ENCODE measurements at regions not wholly inside any gene's neighbourhood (a gene's known extent, or its start where the extent isn't known, plus 50 kb on each side); places are given as distances from the start of the nearest gene placed in this dataset.

- DNase-seq (ENCODE audit: low read depth in 3 of 3, low spot score in 1 of 3): no peak
Observed at GRCh38 chr5:108649646-108650045, 98.1 kb upstream of the FER start.

DNA sequence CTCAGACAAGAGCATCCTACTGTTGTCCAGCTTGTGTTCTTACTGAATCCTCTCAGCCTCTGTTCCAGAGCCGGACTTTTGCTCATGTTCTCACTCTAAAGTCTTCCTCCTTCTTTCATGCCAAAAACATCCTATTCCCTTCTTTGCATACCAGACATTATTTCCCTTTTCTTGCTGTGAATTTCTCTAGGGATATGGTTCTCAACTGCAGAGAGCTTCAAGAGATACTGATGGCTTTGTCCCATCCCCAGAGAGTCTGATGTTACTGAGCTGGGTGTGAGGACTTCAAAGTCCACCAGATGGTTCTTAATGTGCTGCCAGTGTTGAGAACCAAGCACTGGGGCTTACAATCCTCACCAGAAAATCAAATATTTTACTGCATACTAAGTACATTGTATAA, 98.6 kb upstream of the FER start:
- DNase-seq (ENCODE audit: low read depth in 3 of 3, low spot score in 1 of 3): no peak

DNA sequence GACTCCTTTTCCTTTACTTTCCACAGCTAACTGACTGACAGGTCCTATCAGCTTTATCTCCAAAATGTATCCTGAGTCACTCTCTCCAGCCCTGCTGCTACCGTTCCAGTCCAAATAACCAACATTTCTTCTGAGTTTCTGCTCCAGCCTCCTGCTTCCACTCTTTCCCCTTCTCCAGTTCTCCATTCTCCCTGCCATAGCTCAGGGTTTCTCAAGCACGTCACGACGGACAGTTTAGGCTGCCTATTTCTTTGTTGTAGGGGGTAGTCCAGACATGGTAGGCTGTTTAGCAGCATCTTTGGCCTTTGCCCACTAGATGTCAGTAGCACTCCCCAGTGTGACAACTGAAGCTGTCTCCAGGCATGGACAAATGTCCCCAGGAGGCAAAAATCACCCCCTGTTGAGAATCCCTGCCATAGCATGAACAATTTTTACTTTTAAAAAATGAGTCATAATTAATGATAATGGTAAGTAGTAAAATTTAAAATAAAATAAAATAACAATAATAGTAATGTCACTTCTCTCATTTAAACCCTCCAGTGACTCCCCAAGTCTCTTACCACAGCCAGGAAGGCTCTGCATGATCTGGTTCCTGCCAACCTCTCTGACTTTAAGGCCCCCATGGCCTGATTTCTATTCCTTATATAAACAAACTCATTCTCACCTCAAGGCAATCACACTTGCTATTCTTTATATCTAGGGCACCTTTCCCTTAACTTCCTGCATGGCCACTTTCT, 105.4 kb upstream of the FER start:
- peak in 2 of 3 donors; percentile 3 to 4 for DNase-seq (ENCODE audit: low read depth in 3 of 3, low spot score in 1 of 3)

- no peak for DNase-seq (ENCODE audit: low read depth in 3 of 3, low spot score in 1 of 3)
Observed at GRCh38 chr5:108641596-108641995, 106.1 kb upstream of the FER start.

- DNase-seq (ENCODE audit: low read depth in 3 of 3, low spot score in 1 of 3): no peak
Observed at GRCh38 chr5:108639366-108639765, 108.3 kb upstream of the FER start.

DNA sequence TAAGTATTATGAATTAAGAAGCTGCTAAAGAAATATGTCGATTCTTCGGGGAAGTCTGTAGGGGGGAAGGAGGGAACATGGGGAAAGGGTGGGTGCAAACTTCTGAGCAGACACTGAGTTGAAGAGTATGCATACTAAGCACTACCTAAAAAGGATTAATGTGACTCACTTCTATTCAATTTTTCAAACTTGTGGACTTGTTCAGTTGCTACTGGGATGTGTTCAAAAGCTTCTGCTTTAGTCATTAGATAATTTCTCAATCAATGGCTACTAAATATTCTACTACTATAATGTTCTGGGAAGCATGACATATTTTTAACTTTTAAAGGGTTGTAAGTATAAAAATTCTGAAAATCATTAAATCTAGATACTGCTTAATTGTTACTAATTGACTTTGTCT, 109.7 kb upstream of the FER start:
- DNase-seq (ENCODE audit: low read depth in 3 of 3, low spot score in 1 of 3): no peak

DNA sequence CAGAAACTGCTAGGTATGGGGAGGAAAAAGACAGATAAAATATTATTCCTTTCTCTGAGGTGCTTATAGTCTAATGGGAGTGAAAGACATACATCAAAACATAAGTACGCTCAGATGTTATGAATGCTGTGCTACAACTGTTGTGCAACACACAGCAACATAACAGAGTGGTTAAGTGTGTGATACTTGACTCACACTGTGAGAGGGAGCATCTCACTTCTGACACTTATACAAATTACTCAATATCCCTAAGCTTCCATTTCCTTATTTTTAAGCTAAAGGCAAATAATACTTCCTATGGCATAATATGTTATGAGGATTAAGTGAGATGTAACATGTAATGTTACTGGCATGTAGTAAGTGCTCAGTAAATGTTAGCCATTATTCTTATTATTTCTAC, 110.6 kb upstream of the FER start:
- DNase-seq (ENCODE audit: low read depth in 3 of 3, low spot score in 1 of 3): no peak

DNA sequence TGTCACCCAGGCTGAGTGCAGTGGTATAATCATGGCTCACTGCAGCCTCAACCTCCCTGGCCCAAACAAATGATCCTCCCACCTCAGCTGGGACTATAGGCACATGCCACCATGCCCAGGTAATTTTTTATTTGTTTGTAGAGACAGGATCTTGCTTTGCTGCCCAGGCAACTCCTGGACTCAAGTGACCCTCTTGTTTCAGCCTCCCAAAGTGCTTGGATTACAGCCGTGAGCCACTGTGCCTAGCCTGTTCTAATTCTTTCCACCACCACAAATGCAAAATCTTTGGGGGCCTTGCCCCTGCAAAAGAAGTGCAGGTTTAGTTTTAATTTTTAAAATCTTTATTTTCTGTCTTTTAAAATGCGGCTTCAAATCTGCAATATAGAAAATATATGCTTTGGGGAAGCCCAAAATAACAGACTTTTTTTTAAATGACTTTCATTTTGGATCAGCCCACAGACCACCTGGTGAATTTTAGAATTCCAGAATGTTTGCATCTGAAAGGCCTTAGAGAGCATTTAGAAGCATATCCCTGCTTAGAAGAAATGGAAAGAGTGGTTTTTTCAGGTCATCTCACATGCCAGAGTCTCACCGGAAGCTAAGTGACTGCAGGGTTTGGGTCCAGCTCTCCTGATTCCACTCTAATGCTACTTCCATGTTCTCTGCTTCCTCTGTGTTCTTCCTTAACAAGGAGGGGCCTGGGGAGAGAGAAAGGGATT, 111.4 kb upstream of the FER start:
- no peak for DNase-seq (ENCODE audit: low read depth in 3 of 3, low spot score in 1 of 3)

DNA sequence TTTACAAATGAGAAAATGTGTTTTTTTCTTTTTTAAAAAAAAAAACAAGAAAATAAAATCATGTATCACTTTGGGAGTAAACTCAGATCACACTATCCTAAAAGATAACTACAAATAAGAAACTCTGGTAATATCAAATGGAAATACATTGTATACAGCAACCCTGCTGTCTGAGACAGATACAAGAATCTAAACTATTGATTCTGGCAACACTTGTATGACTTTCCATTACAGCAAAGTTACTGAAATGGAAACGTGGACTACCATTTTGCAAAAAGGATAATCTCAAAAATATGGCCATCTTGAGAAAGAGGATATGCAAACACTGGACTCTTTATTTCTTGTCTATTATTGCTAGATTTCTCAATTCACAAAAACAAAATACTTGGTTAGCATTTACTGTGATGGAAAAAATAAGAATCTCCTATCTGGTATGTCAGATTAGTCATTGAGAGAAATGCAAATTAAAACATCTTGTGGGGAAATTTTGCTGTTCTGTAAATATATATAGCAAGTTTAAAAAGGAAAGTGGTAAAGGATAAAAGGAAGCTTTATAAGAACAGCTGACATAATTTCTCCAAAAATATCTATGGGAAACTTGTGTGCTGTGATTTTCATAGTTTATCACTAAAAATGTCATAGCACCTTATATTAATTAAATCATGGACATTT, 112.9 kb upstream of the FER start:
- no peak for DNase-seq (ENCODE audit: low read depth in 3 of 3, low spot score in 1 of 3)

DNA sequence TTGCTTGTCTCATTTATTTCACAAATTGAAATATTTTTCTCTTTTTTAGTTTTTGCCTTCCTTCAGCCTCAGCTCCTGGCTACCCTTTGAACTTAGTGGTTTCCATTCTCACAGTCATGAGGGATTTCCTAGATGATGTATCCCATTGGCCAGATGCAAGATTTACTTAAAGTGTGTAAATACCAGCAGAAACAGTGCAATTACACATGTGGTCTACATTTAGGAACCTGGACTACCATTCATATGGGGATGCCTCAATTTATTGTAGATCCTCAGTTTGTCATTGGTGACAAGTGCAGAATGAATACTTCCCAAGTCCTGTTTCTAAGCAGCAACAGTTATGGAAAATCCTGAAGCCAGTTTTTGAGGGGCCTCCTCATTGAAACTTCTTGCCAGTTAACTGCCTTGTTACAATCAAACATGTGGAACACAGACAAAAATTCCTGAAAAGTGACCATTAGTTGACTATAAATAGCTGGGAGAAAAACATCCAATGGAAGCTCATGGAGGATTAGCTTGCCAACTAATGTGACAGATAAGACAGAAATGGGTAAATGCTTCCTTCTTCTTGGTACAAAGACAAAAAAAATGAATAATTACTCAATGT, 113.6 kb upstream of the FER start:
- no peak for DNase-seq (ENCODE audit: low read depth in 3 of 3, low spot score in 1 of 3)

- DNase-seq (ENCODE audit: low read depth in 3 of 3, low spot score in 1 of 3): no peak
Observed at GRCh38 chr5:108629779-108630528, 117.7 kb upstream of the FER start.

- no peak for DNase-seq (ENCODE audit: low read depth in 3 of 3, low spot score in 1 of 3)
Observed at GRCh38 chr5:108625654-108626053, 122.0 kb upstream of the FER start.

GRCh38 chr5:108623826-108624225, 123.9 kb upstream of the FER start:
- no peak for DNase-seq (ENCODE audit: low read depth in 3 of 3, low spot score in 1 of 3)

DNA sequence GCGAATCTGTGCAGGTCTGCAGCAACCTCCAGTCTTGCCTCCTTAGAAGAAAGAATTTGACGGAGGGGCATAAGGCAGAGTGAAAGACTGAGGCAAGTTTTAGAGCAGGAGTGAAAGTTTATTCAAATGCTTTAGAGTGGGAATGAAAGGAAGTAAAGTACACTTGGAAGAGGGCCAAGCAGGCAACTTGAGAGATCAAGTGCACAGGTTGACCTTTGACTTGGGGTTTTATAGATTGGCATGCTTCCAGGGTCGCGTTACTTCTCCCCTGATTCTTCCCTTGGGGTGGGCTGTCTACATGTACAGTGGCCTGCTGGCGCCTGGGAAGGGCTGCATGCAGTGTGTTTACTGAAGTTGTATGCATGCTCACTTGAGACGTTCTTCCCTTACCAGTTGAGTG, 127.2 kb upstream of the FER start:
- DNase-seq (ENCODE audit: low read depth in 3 of 3, low spot score in 1 of 3): no peak

- DNase-seq (ENCODE audit: low read depth in 3 of 3, low spot score in 1 of 3): no peak
Observed at GRCh38 chr5:108619815-108620214, 127.9 kb upstream of the FER start.

- no peak for DNase-seq (ENCODE audit: low read depth in 3 of 3, low spot score in 1 of 3)
Observed at GRCh38 chr5:108617467-108618435, 129.9 kb upstream of the FER start.

GRCh38 chr5:108615216-108615615, 132.5 kb upstream of the FER start:
- no peak for DNase-seq (ENCODE audit: low read depth in 3 of 3, low spot score in 1 of 3)

- no peak for DNase-seq (ENCODE audit: low read depth in 3 of 3, low spot score in 1 of 3)
Observed at GRCh38 chr5:108607421-108607820, 140.3 kb upstream of the FER start.

- DNase-seq (ENCODE audit: low read depth in 3 of 3, low spot score in 1 of 3): no peak
Observed at GRCh38 chr5:108606185-108606584, 141.5 kb upstream of the FER start.

GRCh38 chr5:108602830-108603229, 144.9 kb upstream of the FER start:
- DNase-seq (ENCODE audit: low read depth in 3 of 3, low spot score in 1 of 3): no peak
